ENCODE measurements at regions not wholly inside any gene's neighbourhood (a gene's known extent, or its start where the extent isn't known, plus 50 kb on each side); places are given as distances from the start of the nearest gene placed in this dataset.

GRCh38 chr20:52348434-52348833 is 156.9 kb upstream of the ZFP64 start:
- TF ChIP-seq EP300 (IDR thresholded peaks at IDR 0.05) (no peak), POLR2A (IDR thresholded peaks at IDR 0.05) (no peak), CTCF (IDR thresholded peaks at IDR 0.05) (no peak), POLR2AphosphoS5 (IDR thresholded peaks at IDR 0.05) (no peak)

Data from gastroesophageal sphincter (tissue), 3 donors.